IPS-NIHi7 (cell line): ENCODE measurements at regions not wholly inside any gene's neighbourhood (a gene's known extent, or its start where the extent isn't known, plus 50 kb on each side); places are given as distances from the start of the nearest gene placed in this dataset.

ENCODE experiments used
- DNase-seq: peaks from one replicate; pipeline ENCODE4 v3.0.0; 2012; ENCODE audit warnings: mixed read lengths; ENCODE audit errors: extremely low spot score

GRCh38 chr12:67496581-67496980, 152.0 kb upstream of the DYRK2 start:
- no peak for DNase-seq

DNA sequence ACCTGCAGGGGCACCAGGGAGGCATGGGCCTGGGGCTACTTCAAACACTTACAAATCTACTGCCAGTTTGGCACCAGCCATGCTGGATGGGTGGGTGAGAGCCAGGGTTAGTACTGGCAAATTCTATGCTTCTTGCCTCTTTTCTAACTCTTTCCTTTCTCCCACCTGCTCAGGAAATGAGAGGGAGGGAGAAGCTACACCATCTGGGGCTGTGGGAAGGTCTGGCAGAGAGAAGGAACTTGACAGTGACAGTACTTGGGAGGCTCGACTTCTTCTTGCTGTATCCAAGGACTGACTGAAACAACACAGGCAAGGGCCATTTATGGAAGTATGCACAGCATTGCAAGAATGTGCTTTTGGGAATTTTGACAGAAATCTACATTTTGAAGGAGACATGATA, 149.6 kb upstream of the DYRK2 start:
- no peak for DNase-seq

DNA sequence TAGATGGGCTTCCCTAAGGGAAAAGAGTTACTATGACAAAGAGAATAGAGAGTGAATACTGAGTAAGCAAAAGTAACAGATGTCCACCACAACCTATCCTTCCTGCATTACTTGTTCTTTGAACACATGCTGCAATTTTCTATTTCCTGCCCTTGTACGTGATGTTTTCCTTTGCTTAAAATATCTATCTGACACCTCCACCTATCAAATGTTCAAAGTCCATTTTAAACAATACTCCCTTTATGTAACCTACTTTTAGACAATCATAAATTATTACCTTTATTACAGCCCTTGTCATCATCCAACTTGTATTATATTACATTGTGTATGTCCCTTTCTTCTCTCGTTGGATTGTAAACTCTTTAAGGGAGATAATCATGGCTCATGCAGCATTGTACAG, 147.2 kb upstream of the DYRK2 start:
- no peak for DNase-seq

DNA sequence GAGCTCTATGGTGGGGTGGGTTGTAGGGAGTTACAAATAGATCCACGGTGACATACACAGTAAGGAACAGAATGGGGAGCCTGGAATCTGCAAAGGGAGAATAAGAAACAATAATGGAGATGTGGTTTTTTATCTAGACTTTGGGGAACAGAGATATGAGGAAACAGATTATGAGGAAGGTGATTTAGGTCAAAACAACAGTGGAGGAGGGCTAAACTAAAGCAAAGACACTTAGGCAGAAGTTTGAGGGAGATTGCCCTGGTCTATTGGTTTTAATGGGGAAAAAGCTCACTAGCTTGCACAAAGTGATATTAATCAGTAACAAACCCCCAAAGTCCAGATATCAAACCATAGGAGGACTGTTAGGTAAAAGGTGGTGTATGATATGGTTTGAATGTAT, 144.5 kb upstream of the DYRK2 start:
- no peak for DNase-seq

GRCh38 chr12:67506739-67507138, 141.8 kb upstream of the DYRK2 start:
- no peak for DNase-seq

GRCh38 chr12:67508830-67509229, 139.7 kb upstream of the DYRK2 start:
- no peak for DNase-seq

DNA sequence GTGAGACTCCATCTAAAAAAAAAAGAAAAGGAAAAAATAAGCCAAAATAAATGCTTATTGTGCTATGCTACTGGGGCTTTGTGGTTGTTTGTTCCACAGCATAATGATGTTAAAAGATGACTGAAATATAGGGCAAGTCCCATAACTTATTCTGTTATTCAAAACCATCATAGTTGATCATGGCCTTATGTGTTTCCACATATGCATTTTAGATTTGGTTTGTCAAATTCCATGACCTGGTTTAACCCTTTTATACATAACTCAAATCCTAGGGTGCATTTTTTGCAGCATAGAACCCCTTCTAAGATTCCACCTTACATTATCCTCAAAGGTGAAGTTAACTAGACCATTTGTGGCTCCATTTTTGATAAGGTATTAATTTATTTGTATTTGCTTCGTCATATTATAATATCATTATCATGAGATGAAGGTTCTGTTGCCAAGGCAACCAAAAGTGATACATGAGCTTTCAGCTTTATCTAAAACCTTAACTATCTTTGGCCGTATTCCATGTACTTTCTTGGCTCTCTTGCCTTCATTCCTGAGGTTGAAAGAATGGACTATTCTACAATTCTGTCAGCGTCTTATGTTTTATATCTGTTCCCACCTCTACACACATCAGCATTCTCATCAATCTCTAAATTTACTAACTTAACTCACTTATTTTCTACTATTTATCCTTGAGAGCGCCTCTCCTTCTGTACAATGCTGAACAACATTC, 138.7 kb upstream of the DYRK2 start:
- no peak for DNase-seq

GRCh38 chr12:67512061-67512460, 136.5 kb upstream of the DYRK2 start:
- DNase-seq: no peak

GRCh38 chr12:67514502-67514901, 134.0 kb upstream of the DYRK2 start:
- DNase-seq: no peak

GRCh38 chr12:67515679-67516340, 132.7 kb upstream of the DYRK2 start:
- DNase-seq: no peak

GRCh38 chr12:67517181-67517887, 131.2 kb upstream of the DYRK2 start:
- DNase-seq: no peak

GRCh38 chr12:67519484-67520433, 128.8 kb upstream of the DYRK2 start:
- peak; percentile 72 for DNase-seq

DNA sequence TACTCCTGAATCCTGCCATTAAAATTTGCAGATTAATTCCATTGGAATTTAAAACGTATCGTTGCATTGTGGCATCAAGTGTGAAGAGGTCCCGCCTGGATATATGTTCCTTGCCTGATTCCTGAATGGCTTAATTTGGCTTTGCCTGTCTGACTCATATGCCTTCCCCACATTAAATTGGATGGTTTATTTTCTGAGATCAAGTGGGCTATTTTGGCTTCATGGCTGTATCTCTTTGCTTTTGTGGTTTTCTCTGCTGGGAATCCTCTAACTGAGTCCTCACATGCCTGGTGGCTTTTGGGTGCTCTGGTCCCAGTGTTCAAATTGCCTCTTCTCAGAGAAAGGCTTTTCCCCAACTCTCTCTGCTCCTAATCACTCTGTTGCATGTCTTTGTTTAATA, 127.9 kb upstream of the DYRK2 start:
- DNase-seq: no peak

DNA sequence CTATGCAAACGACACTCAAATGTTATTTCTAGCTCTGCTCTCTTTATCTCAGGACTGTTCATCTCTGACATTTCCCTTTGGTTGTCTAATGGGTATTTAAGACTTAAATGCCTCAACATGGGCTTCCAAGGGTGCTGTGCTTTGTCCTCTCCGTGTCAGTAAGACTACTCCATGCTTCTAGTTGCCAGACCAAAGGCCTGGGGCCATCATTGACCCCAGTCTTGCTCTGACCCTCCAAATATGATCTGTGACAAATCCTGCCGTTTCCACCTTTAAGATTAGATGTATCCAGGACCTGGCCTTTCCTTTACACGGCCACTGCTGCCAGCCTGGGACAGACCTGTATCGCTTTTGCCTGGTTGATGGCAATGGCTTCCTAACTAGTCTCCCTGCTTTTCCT, 126.3 kb upstream of the DYRK2 start:
- no peak for DNase-seq

DNA sequence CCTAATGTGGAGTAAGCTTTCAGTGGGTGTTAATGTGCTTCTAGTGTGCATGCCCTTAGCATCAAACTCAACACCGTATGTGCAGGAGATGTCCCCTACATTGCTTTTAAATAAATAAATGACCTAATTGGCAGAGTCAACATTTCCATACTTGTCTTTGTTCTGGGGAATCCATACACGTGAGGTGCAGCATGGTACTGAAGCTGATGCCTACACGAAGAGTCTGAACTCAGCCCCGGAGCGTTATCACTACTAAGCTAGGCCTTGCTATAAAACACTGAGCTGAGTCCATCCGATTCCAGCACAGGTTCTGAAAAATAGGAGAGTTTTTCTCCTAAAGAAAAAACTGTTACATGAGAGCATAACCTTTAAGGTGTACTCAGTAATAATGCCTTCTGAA, 125.0 kb upstream of the DYRK2 start:
- no peak for DNase-seq

GRCh38 chr12:67524861-67525616, 123.5 kb upstream of the DYRK2 start:
- no peak for DNase-seq

DNA sequence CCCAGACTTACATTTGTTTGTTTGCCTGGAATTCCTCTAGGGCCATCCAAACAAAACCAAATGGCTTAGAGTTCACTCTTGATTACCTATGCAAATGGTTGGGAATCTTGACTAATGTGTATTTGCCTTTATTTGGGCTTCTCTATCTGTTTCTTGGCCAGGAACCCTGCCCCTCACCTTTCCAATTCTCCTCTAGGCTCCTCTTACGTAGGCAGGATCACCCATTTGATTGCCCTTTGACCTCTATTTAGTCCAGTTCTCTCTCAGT, 123.0 kb upstream of the DYRK2 start:
- no peak for DNase-seq

- no peak for DNase-seq
Measured at GRCh38 chr12:67526129-67526528, 122.4 kb upstream of the DYRK2 start.

DNA sequence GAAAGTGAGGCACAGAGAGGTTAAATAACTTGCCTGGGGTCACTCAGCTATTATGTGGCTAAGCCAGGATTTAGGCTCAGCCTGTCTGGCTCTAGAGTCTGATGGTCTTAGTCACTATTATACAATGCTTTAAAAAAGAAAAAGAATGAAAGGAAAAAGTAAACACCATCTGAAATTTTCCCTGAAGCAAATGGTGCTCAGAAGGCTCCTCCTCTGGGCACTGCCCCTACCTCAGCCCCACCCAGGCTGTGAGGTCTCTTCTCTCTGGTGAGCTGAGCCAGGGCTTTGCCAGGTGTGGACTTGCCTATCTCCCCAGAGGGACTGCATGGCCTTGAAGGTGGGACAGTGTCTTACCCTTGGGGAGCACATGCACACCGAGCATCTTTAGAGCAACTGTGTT, 117.5 kb upstream of the DYRK2 start:
- DNase-seq: no peak

- DNase-seq: no peak
Measured at GRCh38 chr12:67531501-67531900, 117.0 kb upstream of the DYRK2 start.

GRCh38 chr12:67533159-67533558, 115.4 kb upstream of the DYRK2 start:
- DNase-seq: no peak
